Uterus (tissue), 2 donors: ENCODE measurements at regions not wholly inside any gene's neighbourhood (a gene's known extent, or its start where the extent isn't known, plus 50 kb on each side); places are given as distances from the start of the nearest gene placed in this dataset.

Source experiments
- POLR2A ChIP-seq, 2 donors: fragments of 450-650 bp; IDR thresholded peaks; one replicate each; pipeline ENCODE4 v1.6.1; 2016; ENCODE audit warnings: antibody characterized with exemption in 2 of 2, mild to moderate bottlenecking in 1 of 2, moderate library complexity in 1 of 2
- TF ChIP-seq, protein P1 (sequence below), 4 experiments: fragments of 200-600 bp in 2 of 4; fragments of 450-650 bp in 2 of 4; sonication (generic) in 2 of 4; IDR thresholded peaks; one replicate each; pipeline ENCODE4 v1.5.1; 2016 to 2019; ENCODE audit warnings: antibody characterized with exemption in 4 of 4, mild to moderate bottlenecking in 2 of 4, moderate library complexity in 1 of 4

DNA sequence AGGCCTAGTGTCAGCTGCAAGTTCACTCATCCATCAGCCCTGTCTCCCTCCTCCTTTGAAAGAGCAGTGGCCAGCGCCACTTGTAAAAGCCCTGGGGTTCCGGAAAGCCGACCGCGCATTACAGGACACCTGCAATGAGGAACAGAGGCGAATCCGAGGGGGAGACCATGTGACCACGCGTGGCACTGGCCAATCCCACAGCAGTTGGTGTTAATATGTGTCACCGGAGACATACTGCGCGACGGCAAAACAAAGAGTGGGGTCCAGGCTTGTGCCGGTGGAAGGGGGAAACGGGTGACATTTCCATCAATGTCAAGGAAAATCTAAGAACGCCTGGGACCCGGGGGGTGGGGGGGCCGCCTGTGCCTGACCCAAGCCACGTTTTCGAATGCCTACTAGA is 480.8 kb downstream of the SPATA31A7 start:
- TF ChIP-seq, protein P1, sequence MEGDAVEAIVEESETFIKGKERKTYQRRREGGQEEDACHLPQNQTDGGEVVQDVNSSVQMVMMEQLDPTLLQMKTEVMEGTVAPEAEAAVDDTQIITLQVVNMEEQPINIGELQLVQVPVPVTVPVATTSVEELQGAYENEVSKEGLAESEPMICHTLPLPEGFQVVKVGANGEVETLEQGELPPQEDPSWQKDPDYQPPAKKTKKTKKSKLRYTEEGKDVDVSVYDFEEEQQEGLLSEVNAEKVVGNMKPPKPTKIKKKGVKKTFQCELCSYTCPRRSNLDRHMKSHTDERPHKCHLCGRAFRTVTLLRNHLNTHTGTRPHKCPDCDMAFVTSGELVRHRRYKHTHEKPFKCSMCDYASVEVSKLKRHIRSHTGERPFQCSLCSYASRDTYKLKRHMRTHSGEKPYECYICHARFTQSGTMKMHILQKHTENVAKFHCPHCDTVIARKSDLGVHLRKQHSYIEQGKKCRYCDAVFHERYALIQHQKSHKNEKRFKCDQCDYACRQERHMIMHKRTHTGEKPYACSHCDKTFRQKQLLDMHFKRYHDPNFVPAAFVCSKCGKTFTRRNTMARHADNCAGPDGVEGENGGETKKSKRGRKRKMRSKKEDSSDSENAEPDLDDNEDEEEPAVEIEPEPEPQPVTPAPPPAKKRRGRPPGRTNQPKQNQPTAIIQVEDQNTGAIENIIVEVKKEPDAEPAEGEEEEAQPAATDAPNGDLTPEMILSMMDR (IDR thresholded peaks at IDR 0.05): no peak
- no peak for TF ChIP-seq POLR2A (IDR thresholded peaks at IDR 0.05)
